GM19455 (cell line): ENCODE measurements at regions not wholly inside any gene's neighbourhood (a gene's known extent, or its start where the extent isn't known, plus 50 kb on each side); places are given as distances from the start of the nearest gene placed in this dataset.

Experiments
- ATAC-seq: cut with Tn5 transposase; IDR thresholded peaks from one replicate; pipeline ENCODE4 v1.9.1; 2021; ENCODE audit not compliant: unreplicated experiment

DNA sequence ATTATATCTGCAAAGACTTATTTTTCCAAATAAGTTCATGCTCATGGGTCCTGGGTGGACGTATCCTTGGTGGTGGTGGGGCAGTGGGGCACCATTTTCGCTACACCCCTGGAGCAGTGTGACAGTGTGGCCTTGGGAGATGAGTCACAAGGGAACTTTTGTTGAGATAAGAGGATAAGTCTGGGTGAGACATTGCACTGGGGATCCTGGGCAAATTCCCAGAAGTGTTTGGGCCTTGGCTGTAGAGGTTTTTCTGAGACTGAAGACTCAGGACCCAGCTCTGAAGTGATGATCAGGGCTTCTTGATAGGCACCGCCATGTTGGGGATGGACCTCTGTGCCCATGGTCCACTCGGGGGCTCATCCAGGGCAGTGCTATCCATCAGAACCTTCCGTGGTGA is 149.4 kb downstream of the MACROH2A1 start:
- ATAC-seq: no peak

DNA sequence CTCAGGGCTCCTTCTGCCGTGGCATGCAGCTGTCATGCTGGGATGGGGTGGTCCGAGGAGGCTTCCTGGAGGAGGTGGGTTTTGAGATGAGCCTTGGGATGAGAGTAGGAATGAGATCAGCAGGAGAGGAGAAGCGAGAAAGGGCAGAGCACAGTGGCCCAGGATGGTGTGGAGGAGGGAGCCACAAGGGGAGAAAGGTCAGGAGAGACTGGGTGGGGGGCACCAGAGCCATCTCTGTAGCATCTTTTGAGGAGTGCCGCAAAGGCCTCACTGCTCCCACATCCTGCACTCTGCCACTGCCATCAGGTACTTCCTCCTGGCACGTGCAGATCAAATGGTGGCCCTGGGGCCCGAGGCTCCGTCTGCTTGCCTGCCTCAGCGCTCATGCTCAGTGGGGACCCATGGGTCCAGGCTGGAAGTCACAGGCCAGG is 150.2 kb downstream of the MACROH2A1 start:
- no peak for ATAC-seq

DNA sequence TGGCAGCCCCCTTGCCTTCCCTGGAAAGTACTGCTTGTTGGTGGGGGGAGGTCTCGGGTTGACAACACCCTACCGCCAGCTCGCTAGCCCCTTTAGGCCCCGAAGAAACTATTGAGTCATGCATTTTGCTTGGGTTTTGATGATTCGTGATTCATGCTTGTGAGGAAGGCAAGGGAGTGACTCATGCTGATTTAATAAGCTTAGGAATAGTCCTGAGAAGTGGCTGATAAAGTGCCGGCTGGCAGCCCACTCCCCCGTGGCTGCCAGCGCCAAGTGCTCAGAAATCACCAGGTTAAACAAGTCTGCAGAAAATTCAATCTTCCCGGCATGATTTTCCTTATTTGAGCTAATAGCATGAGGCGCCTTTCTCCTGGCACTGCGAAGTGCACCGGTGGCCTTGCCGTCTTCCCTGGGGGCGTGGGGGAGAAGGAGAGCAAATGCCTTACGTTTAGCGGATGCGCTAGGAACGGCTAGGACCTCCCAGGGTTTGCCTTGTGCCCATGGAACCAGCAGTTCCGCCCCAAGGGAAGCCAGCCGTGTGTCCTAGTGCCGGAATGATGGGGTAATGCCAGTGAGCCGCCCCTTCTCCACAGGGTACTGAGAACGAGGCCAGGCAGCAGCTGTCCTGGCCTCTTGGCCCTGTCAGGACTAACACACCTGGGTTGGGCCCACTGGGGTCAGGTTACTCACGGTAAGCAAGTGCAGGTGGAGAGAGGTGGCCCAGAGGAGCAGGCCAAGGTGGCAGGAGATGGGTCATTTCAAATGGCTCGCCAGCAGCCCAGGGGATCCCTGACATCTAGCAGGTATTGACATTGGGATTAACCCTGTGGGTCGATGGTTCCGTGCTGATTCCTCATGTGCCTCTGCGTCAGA is 151.9 kb downstream of the MACROH2A1 start:
- ATAC-seq: no peak

DNA sequence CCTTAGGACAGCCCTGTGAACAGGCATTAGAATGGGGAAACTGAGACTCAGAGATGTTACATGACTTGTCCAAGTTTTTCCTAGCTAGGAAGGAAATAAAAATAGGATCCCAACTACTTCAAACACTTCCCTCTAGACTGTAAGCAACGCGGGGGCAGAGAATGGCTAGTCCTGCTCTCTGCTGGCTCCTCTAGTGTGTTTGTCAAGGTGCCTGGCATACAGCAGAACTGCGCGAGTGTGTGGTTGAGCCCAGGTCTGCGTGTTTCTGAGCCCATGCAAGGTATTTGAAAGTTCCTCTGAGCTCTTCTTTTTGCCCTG is 152.5 kb downstream of the MACROH2A1 start:
- ATAC-seq: no peak

DNA sequence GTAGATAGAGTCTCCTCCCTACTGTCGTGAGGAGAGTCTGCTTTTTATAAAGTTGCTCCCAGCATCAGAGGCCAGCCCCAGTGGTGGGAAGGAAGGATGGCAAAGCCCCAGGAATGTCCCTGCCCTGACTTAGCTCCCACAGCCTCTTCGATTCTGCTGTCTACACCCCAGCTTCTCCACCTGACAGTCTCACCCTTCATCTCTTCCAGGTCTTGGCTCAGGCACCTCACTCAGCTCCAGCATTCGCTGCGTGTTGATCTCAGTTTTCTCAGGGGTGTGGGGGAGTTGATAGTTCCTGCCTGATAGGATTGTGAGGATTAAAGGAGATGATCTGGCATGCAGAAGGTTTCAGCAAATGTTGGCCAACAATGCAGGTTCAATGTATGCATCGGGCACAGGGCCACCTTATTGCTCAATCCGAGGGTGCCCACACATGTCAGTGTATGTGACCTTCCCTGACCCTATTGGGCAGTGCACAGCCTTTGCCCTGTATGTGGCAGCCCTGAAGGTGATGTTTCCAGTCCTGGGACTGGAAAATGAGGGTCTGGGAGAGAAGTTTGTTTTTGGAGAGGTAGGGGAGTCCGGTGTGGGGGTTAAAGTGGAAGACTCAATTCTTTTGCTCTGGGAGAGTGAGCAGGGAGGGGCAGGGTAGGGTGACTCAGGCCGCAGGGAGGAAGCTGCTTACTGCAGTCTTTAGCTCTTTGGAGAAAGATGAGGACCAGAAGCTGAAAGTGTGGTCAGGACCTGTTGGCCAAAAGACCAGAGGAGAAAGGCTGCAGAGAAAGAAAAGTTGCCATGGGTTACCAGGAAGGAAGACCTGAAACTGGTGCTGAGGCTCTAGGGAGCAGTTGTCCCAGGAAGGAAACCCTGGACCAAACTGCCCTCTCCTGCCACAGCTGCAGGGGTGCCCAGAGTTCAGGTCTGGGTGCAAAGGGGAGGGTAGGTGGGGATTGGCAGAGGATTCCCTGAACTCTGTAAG is 153.2 kb downstream of the MACROH2A1 start:
- no peak for ATAC-seq

DNA sequence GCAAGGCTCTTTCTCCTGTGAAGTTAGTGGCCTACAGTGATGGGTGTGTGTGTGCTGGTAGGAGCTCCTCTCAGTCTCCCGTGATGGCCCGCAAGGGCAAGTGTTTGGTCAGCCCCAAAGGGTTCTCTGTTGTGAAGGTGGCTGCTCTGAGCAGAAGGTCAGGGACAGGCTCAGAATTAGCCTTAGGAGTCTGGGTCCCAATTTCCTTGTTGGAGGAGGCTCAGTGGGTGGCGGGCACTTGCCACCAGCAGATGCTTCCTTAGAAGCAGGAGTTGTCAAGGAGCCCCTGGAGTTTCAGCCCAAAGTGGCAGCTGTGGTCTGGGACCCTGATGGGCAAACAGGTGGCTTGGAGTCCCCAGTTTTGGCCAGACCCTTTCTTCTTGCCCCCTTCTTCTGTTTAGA is 154.4 kb downstream of the MACROH2A1 start:
- no peak for ATAC-seq

DNA sequence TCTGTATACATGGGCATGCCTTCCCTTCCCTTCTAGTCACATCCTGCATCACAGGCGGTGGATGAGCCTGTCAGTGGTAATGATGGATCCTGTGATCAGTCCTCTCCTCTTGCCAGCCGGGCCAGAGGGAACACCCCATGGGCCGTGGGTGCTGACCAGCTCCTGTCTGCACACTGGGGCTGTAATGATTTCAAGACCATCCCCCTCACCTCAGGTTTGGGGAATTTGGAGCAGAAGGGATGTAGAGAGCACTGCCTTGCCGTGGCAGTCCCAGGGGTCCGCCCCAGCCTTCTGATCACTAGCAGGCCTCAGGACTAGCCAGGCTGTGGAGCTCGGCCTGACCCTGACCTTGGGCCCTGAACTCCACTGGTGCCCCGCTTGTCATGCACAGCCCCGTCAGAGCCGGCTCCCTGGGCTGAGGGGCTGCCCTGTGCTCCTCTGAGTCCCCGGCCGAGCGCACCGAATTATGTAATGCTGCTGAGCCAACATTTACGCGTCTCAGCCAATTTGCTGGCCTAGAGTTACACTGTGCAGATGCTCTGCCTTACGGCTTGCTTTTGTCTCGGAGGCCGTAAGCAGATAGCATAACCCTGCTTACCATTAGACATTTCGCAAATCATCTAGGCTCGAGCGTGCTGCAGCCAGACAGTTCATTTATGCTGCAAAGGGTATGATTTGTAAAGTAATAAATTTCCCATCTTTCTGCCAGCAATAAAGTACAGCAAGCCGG is 155.3 kb downstream of the MACROH2A1 start:
- no peak for ATAC-seq

DNA sequence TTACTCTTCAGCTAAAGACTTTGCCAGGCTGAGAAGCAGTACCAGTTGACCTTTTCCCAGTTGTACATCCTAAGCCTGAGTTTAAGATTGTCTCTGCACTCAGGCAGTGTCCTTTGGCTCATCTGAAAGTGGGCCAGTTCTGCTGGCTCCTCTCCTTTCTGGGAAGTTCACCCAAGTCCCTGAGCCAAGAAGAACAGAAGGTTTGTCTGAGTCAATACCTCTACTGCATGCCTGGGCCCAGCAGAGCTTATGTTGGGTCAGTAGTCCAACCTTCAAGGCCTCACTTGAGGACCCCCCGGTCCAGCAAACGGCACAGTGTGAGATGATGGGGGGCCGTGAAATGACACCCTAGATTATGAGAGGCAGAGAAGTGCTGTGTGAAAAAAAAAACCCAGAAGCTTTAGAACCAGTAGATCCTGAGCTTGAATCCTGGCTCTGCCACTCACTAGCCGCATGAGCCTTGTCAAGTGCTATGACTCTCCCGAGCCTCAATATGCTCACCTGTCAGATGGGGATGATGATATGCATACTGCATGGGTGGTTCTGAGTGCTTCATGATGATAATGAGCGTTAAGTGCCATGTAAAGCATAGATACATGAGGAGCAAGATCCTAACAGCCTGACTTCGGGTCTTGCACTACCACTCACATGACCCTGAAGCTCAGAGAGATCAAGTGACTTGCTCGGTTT is 156.0 kb downstream of the MACROH2A1 start:
- ATAC-seq: no peak

DNA sequence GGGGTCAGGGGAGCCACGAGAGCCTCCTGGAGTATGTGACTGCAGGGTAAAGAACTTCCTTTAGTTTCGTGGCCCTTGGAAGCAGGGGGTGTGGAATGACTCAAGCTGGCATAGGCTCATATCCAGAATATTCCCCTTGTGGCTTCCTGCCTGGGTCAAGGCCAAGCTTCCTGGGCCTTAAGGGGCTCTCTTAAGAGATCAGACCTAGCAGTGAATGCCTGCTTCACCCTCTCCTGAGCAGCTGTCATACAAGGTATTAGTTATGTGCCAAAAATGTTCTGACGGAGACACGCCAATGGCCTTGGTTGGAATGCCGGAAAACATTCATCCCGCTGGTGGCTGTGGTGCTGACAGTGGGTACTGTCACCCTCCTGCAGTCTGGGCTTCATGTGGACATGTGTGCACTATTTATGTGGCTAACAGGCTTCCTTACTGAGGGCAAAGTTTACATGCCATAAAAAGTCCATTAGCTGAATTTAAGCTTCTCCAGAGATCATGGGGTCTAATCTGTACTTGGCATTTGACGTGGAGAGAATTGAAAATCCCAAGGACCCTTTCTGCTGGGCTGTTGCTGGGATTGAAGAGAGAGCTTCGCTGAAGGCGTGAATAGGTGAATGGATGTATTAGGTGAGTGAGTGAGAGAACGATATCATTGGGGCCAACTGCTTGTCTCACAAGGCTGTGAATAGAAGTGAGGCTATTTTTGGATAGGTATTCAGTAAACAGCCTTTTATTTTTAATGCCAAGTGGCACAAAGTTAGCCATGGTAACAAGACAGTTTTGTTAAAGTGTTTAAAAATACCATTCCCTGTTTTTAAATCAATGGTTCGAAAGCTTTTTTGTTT is 156.8 kb downstream of the MACROH2A1 start:
- ATAC-seq: no peak

DNA sequence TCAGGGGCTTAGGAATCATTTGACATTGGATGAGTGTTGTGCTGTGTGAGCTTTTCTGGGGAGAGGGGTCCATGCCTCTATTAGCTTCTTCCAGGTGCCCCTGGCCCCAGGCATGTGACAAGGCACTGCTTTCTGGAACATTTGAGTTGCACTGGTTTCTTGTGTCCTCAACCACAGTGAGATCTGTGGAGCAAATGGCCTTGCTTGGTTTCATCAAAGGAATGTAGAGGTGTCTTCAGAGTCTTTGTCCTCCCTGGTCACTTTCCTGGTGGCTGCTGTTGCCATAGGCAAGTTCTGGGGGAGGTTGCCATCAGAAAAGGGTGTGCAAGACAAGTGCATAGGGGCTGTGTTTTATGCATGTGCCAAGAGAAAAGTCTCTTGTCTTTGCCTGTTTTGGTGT is 157.5 kb downstream of the MACROH2A1 start:
- ATAC-seq: no peak

DNA sequence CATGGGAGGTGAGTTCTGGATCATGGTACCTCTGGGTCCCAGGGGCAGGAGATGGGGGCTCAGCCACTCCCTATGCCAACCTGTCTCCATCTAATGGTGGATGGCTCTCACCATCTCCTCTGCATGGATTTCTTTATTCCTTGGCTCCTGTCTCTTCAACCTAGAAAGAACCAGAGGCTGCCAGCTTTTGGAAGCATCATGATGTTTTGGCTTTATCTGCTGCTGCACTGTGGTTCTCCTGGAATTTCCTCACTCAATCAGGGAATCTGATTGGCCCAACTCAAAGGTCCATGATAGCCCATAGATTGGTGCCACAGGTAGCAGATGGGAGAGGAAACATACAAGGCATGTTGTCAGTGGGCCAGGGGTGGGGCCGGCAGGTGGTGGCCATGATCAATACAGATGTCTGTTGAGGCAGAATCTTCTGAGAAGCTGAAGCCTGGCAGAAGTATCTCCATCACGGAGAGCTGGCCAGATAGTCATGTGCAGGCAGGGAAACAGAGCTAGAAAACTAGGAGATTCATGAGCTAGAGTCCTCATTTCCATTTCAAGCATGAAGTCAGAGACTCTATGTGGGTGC is 158.2 kb downstream of the MACROH2A1 start:
- no peak for ATAC-seq

DNA sequence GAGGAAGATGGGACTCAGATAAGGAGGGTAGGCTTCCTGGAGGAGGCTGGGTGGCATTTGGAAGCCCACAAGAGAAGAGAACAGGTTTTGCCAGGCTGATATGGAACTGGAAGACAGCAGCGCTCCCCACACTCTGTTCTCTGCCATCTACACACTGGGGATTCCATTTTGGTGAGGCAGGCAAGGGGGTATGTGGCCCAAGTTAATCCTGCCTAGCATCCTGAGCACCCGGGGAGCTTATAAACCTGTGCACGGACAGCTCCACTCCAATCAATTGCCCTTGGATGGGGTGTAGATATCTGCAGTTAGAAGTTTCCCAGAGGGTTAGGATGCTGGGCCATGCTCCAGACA is 158.8 kb downstream of the MACROH2A1 start:
- no peak for ATAC-seq

DNA sequence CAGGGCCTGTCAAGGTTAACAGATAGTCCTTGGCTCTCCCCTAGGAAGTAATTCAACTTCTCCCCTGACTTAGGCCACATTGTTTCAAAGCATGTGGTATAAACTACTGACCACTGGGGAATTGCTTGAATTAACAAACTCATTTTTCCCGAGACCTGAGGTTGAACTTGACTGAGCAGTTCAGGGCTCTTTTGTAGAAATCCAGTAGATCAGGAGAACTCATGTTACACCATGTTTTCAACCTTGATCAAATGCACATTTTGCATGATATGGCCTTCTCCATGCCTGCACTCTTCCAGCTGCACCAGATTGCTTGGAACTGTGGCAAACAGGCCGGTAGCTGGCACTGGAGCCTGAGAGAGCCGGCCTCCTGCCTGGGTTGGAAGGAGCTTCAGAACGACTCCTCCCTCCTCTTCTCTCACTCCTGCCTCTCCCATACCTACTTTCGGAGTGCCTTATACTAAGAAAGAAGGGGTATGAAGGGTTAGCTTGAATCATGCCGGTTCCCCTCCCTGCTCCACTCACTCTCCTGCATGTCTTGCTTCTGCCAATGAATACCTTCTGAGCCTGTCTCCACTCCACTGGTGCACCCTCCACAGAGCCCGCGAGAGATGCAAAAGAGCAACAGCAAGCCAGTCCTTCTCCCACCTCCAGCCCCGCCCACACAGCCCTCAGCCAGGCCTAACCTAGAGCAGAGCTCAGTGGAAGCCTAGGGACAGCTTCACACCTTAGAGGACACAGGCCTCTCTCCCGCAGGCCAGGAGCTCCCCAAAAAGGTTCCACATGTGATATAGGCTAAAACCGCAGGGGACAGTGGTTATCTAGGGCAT is 159.4 kb downstream of the MACROH2A1 start:
- ATAC-seq: no peak

DNA sequence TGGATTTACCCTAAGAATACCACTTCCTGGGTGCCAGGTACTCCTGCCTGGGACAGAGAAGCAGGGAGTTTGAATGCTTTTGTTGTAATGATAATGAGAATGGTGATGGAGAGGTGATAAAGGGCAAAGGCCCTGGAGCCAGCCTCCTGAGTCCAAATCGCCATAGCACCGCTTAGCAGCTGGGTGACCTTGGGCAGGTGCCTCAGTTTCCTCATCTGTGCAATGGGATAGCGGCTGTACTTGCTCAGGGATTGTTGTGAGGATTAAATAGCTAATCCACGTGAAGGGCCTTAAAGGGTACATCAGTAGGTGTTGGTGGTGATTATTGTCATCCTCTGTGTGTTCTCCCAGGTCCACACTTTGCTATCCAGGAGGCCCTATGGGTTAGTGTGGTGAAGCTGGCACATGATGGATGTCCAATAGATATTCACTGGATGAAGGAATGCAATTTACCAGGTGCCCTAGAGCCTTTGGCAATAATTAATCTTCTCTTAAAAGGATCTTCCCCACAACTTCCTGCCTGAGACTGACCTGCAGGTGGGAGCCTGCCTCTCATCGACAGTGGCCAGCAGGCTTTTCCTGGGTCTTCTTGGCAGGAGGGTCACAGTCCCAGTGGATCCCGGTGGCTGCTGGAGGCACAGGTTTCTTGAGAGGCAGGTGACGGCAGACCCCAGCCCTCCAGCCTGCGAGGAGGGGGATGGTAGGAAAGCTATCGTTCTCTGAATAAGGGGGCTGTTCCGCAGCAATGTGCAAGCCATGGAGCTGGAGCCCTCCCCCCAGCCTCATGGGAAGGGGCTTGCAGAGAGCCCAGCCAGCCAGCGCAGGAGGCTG is 160.2 kb downstream of the MACROH2A1 start:
- no peak for ATAC-seq

DNA sequence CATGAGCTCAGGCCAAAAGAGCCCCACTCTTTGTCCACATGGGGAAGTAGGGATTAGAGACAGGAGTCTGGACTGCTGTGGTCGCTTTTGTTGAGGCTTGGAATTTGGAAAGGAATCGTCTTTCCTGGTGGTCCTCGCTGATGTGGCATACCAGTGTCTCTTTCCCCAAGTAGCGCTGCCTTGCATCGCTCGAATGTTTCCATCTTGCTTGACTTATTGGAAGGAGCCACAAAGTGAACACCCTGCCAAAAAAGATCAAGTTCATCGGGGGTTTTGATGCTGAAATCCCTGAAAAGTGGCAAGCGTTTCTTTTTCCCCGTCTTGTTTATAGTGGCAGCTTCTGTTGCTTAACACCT is 161.3 kb downstream of the MACROH2A1 start:
- ATAC-seq: no peak

DNA sequence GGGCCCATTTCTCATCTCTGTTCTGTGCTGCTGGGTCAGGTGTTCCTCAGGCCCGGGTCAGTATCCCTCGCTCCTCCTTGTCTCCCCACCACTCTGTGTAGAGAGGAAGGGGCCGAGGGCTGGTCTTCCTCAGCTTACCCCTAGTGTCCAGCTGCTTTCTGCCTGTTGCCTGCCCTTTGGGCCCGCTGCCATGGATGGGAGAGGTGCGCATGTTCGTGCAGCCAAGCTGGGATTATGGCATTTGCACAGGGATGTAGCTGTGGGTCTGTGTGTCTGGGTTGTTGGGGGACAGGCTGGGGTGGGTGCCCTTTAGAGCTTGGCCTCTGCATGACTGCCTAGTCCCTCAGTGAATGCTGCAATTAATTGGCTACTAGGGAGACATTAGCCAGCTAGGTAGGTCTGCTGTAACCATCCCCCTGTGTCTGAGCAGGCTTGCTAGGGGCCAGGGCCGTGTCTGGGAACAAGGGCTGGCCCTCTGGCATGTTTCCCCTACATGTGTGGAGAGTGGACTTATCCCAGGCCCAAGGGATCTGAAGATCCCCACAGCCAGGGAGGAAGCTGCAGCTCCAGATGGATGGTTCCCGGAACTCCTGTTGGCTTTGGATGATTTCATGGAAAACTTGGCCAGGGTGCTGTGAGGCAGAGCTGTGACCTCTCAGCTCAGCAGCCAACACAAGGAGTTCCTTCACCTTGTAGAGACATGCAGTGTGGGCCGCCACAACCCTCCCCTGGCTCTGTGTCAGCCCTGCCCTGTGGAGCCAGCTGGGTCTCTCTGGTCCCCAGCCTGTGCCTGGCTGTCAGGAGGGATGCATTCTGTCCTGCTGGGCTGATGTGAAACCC is 161.9 kb downstream of the MACROH2A1 start:
- no peak for ATAC-seq
